Heart right ventricle (tissue), 16 donors: ENCODE measurements at regions not wholly inside any gene's neighbourhood (a gene's known extent, or its start where the extent isn't known, plus 50 kb on each side); places are given as distances from the start of the nearest gene placed in this dataset.

ENCODE experiments used
- ATAC-seq, 8 donors: fragments of 200-7000 bp; cut with Tn5 transposase; one replicate each; pipeline ENCODE4 v1.9.1; 2020; ENCODE audit warnings: mild to moderate bottlenecking in 8 of 8, moderate library complexity in 8 of 8, moderate number of reproducible peaks in 1 of 8
- DNase-seq, 2 donors: peaks; one replicate each; pipeline ENCODE4 v3.0.0-alpha.2; 2020
- H3K27ac ChIP-seq, 10 donors: fragments of 200-600 bp; sonication (generic) in 2 of 10; one replicate each; pipeline versions ENCODE4 v1.5.0 to v1.8.0; 2020 to 2022; ENCODE audit warnings: mild to moderate bottlenecking in 3 of 10
- H3K27me3 ChIP-seq, 7 donors: fragments of 200-600 bp; one replicate each; pipeline ENCODE4 v1.8.0; 2021 to 2022; ENCODE audit warnings: mild to moderate bottlenecking in 2 of 7
- H3K36me3 ChIP-seq, 9 donors: fragments of 200-600 bp; sonication (generic) in 1 of 9; one replicate each; pipeline versions ENCODE4 v1.5.0 to v1.8.0; 2020 to 2022; ENCODE audit warnings: mild to moderate bottlenecking in 2 of 9
- H3K4me1 ChIP-seq, 9 donors: fragments of 200-600 bp; sonication (generic) in 1 of 9; one replicate each; pipeline versions ENCODE4 v1.5.0 to v1.8.0; 2020 to 2022; ENCODE audit warnings: mild to moderate bottlenecking in 4 of 9
- H3K4me3 ChIP-seq, 10 donors: fragments of 200-600 bp; sonication (generic) in 2 of 10; one replicate each; pipeline versions ENCODE4 v1.5.0 to v1.8.0; 2020 to 2022; ENCODE audit warnings: mild to moderate bottlenecking in 7 of 10, moderate library complexity in 2 of 10
- H3K9me3 ChIP-seq, 11 donors: fragments of 200-600 bp in 10 of 11; sonication (generic) in 2 of 11; one replicate each; pipeline versions ENCODE4 v1.5.0 to v1.8.0; 2013 to 2022; ENCODE audit warnings: mild to moderate bottlenecking in 2 of 11, control low read depth in 1 of 11, moderate library complexity in 1 of 11
- CTCF ChIP-seq, 9 donors: fragments of 200-600 bp; sonication (generic) in 2 of 9; IDR thresholded peaks; one replicate each; pipeline versions ENCODE4 v1.5.0 to v1.8.0; 2021 to 2022; ENCODE audit warnings: antibody characterized with exemption in 9 of 9, mild to moderate bottlenecking in 5 of 9, moderate library complexity in 1 of 9
- whole genome bisulfite sequencing, 2 donors: extraction: QIAGEN DNeasy Blood & Tissue Kit; methylation state at CpG; one replicate each; pipeline ENCODE4 v1.1.7; 2013; ENCODE audit warnings: inconsistent platforms in 1 of 2; 5-methylcytosine and 5-hydroxymethylcytosine counted together
- intact Hi-C, 10 donors: fragments of 100-400 bp; cut with DNase I; formaldehyde crosslinking; loops; one replicate each; pipeline versions ENCODE4 v1.11.1 to v1.14.2; 2022
- donor health status: Arrhythmogenic right ventricular cardiomyopathy.
- donor health status: ischemic (EF 13 %, LVEDD 7.1; RV severe dilation, severe dysfunction).
- donor health status: healthy with polysubstance abuse.
- donor health status: DM: no; HTN: yes; CAD: no.
- donor health status: DM: no; HTN: no; CAD: no.
- donor health status: ischemic (EF 25% LVEDD 6.9; RV normal size, moderate dysfunction).
- donor health status: ischemic (EF 25% LVEDD 5.7; RV mildly dilated, moderate dysfunction).
- donor health status: healthy.
- donor health status: DM: yes; HTN: yes; CAD: no.
- donor health status: Ischemic cardiomyopathy.
- donor health status: ischemic (EF 35%, LVEDD 5.7; RV mildly dilated, moderate dysfunction).
- donor health status: nonischemic (EF 11% LVEDD 7.7; RV severe dilation, severe dysfunction).
- donor health status: DM: yes; HTN: yes; CAD: no.
- donor health status: PGD.
- donor health status: ischemic (EF 29% LVEDD 5.4; RV normal size, mild dysfunction).
- donor health status: nonischemic (EF 23%, LVEDD 6.1; RV moderate dilation, normal function).

GRCh38 chr14:71694591-71695530, 237.4 kb upstream of the RGS6 start:
- intact Hi-C loops: no loop called here
- no peaks in the 10 kb centered on the region for H3K9me3 ChIP-seq
- no peak for TF ChIP-seq CTCF (IDR thresholded peaks at IDR 0.05)
- peaks cover 0 to 8% (median 0%) of the 10 kb centered on the region in 9 donors for H3K4me1 ChIP-seq
- H3K4me3 ChIP-seq: no peak overlapping the region
- no peaks in the 10 kb centered on the region for H3K27me3 ChIP-seq
- ATAC-seq (no peak), DNase-seq (no peak)
- WGBS, 2 donors: 93 to 95% methylated on average over 8 of the region's 8 CpGs
- H3K27ac ChIP-seq: no peak overlapping the region
- peaks cover 0 to 18% (median 0%) of the 10 kb centered on the region in 9 donors for H3K36me3 ChIP-seq

DNA sequence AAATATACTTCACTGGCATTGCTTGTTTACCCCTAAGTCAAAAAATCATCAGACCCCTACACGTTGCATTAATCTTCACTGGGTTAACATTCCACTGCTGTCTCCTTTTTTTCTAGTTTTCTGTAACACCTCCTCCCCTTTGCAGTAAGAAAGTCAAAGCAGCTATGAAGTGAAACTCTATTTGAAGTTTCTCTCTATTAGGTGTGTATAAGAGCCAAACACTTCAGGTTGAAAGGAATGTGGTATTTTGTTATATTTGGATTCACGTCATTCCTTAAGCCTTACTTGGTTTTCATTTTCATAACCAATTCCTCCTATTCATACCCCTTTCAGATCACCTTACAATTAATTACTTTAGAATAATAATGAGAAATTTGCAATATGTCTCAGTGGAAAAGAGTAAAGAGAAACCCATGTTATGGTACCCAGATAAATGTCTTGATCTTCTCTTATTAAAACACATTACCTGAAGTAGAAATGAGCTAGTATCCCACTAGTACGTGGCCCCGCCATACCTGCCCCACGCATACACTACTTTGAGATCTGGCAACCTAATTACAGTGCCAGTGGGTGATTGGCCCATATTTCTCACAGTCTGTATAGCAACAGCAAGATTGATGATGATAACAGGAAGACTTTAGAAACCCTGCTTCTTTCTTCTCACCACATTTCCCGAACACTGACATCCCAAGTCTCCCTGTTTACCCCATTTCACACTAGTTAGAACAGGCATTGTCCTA, 236.4 kb upstream of the RGS6 start:
- no peak overlapping the region for H3K4me3 ChIP-seq
- intact Hi-C loops: no loop called here
- peaks cover 0 to 8% (median 0%) of the 10 kb centered on the region in 9 donors for H3K4me1 ChIP-seq
- H3K36me3 ChIP-seq: peaks cover 0 to 20% (median 0%) of the 10 kb centered on the region in 9 donors
- ATAC-seq: no peak
- 95 to 97% methylated on average over 6 of the region's 6 CpGs for WGBS, 2 donors
- no peak overlapping the region for H3K27ac ChIP-seq
- DNase-seq: no peak
- no peaks in the 10 kb centered on the region for H3K27me3 ChIP-seq
- H3K9me3 ChIP-seq: no peaks in the 10 kb centered on the region
- no peak for TF ChIP-seq CTCF (IDR thresholded peaks at IDR 0.05)

DNA sequence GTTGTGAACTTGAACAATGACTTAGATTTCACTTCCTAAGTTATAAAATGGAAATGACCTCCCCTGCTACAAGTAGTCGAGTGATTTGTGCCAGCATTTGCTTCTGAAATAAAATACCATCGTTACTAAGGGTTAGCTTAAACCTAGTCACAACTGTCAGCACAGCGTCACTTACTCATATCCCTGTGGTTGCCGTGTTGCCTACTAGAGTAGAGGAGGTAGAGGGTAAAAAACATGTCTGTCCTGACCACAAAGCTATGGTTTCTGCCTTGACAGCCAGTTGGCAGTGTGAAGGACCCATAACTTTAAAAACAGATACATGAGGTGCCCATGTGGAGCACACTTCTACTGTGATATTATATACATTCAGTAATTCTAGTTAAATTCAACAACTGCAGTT, 234.2 kb upstream of the RGS6 start:
- 77 to 80% methylated on average over 4 of the region's 4 CpGs for WGBS, 2 donors
- Histone ChIP-seq H3K4me3 (no peak overlapping the region), H3K9me3 (no peaks in the 10 kb centered on the region), H3K36me3 (peaks cover 0 to 32% (median 0%) of the 10 kb centered on the region in 9 donors), H3K27me3 (no peaks in the 10 kb centered on the region), H3K27ac (no peak overlapping the region), H3K4me1 (peaks cover 0 to 10% (median under 1%) of the 10 kb centered on the region in 9 donors)
- DNase-seq (no peak), ATAC-seq (no peak)
- intact Hi-C loops: no loop called here
- TF ChIP-seq CTCF (IDR thresholded peaks at IDR 0.05): no peak

GRCh38 chr14:71698673-71699072, 233.6 kb upstream of the RGS6 start:
- Histone ChIP-seq H3K4me3 (no peak overlapping the region), H3K27me3 (no peaks in the 10 kb centered on the region), H3K27ac (no peak overlapping the region), H3K4me1 (peaks cover 0 to 16% (median 6%) of the 10 kb centered on the region in 9 donors), H3K9me3 (no peaks in the 10 kb centered on the region), H3K36me3 (peaks cover 0 to 36% (median 0%) of the 10 kb centered on the region in 9 donors)
- DNase-seq (no peak), ATAC-seq (peak in 2 of 8 donors; percentile 35 to 52)
- WGBS, 2 donors: 59 to 70% methylated on average over 4 of the region's 4 CpGs
- no peak for TF ChIP-seq CTCF (IDR thresholded peaks at IDR 0.05)
- intact Hi-C loops: no loop called here
